HUES48 (cell line): ENCODE measurements at regions not wholly inside any gene's neighbourhood (a gene's known extent, or its start where the extent isn't known, plus 50 kb on each side); places are given as distances from the start of the nearest gene placed in this dataset.

Experiments
- H3K27ac ChIP-seq: one replicate; pipeline ENCODE4 v1.7.0; 2013; ENCODE audit warnings: low read depth, low read length, inconsistent platforms
- H3K27me3 ChIP-seq: 2 replicates; pipeline ENCODE4 v1.6.1; 2013; ENCODE audit warnings: mild to moderate bottlenecking, low read length; ENCODE audit not compliant: control insufficient read depth, insufficient read depth
- H3K36me3 ChIP-seq: 2 replicates; pipeline ENCODE4 v1.6.1; 2013; ENCODE audit warnings: low read length; ENCODE audit not compliant: control insufficient read depth, insufficient read depth
- H3K4me1 ChIP-seq: 2 replicates; pipeline ENCODE4 v1.6.1; 2013; ENCODE audit warnings: mild to moderate bottlenecking, low read length; ENCODE audit not compliant: control insufficient read depth, insufficient read depth
- H3K4me3 ChIP-seq: 2 replicates; pipeline ENCODE4 v1.5.1; 2013; ENCODE audit warnings: mild to moderate bottlenecking, low read depth, low read length
- H3K9ac ChIP-seq: 2 replicates; pipeline ENCODE4 v1.6.1; 2013; ENCODE audit warnings: mild to moderate bottlenecking, low read depth, low read length, moderate library complexity
- H3K9me3 ChIP-seq: 2 replicates; pipeline ENCODE4 v1.6.1; 2013; ENCODE audit warnings: low read length; ENCODE audit not compliant: control insufficient read depth, insufficient read depth

GRCh38 chr6:156413154-156413553 is 364.0 kb upstream of the ARID1B start:
- Histone ChIP-seq H3K4me3 (no peak overlapping the region), H3K36me3 (no peaks in the 10 kb centered on the region), H3K4me1 (no peaks in the 10 kb centered on the region), H3K27ac (no peak overlapping the region), H3K9ac (no peak overlapping the region), H3K27me3 (no peaks in the 10 kb centered on the region), H3K9me3 (no peaks in the 10 kb centered on the region)

GRCh38 chr6:156410649-156411048 is 366.5 kb upstream of the ARID1B start:
- Histone ChIP-seq H3K9ac (no peak overlapping the region), H3K36me3 (no peaks in the 10 kb centered on the region), H3K4me1 (peaks cover 6% of the 10 kb centered on the region; the same call in 1 of the 2 replicates), H3K9me3 (no peaks in the 10 kb centered on the region), H3K4me3 (no peak overlapping the region), H3K27ac (no peak overlapping the region), H3K27me3 (no peaks in the 10 kb centered on the region)

DNA sequence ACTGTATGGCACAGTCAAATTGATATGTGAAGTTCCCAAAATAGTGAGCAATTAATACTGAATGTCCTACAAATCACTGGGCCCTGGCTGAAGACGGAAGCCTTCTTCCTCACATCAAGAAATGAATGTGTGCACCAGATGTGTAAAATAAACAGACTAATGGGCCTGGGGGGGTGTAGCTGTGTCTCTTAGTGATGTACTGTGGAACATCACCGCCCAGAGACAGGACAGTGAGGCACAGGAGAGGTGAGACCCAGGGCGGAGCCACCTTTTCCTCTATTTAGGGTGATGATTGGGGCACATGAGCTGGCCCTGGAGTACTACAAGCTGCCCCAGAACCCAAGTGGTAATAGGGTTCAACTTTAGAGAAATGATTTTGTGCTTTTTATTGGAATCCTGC is 368.5 kb upstream of the ARID1B start:
- no peaks in the 10 kb centered on the region for H3K36me3 ChIP-seq
- no peak overlapping the region for H3K27ac ChIP-seq
- no peak overlapping the region for H3K4me3 ChIP-seq
- no peaks in the 10 kb centered on the region for H3K27me3 ChIP-seq
- H3K4me1 ChIP-seq, result peaks cover 6% of the 10 kb centered on the region; the same call in 1 of the 2 replicates
- no peak overlapping the region for H3K9ac ChIP-seq
- no peaks in the 10 kb centered on the region for H3K9me3 ChIP-seq

GRCh38 chr6:156407334-156407733 is 369.8 kb upstream of the ARID1B start:
- H3K36me3 ChIP-seq, result no peaks in the 10 kb centered on the region
- no peaks in the 10 kb centered on the region for H3K27me3 ChIP-seq
- H3K9ac ChIP-seq, result no peak overlapping the region
- peaks cover 6% of the 10 kb centered on the region; the same call in 1 of the 2 replicates for H3K4me1 ChIP-seq
- H3K4me3 ChIP-seq, result no peak overlapping the region
- H3K27ac ChIP-seq, result no peak overlapping the region
- H3K9me3 ChIP-seq, result no peaks in the 10 kb centered on the region

DNA sequence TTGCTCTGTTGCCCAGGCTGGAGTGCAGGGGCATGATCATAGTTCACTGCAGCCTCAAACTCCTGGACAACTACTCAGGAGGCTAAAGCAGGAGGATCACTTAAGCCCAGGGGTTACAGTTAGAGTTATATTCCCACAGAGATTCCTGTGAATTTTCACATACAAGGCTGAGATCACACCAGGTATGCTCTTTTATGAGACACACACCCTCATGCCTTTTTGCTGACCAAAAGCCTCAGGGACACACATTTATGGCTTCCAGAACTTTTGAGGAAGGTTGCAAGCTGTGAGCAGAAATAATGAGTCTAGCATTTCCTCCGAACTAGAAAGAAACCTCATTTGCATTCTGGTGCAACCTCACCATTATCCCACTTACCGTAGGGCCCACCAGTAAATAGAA is 370.5 kb upstream of the ARID1B start:
- Histone ChIP-seq H3K9ac (no peak overlapping the region), H3K9me3 (no peaks in the 10 kb centered on the region), H3K4me1 (peaks cover 6% of the 10 kb centered on the region; the same call in 1 of the 2 replicates), H3K4me3 (no peak overlapping the region), H3K36me3 (no peaks in the 10 kb centered on the region), H3K27me3 (no peaks in the 10 kb centered on the region), H3K27ac (no peak overlapping the region)

- H3K27ac ChIP-seq, result no peak overlapping the region
- no peaks in the 10 kb centered on the region for H3K9me3 ChIP-seq
- H3K4me1 ChIP-seq, result peaks cover 6% of the 10 kb centered on the region; the same call in 1 of the 2 replicates
- no peaks in the 10 kb centered on the region for H3K27me3 ChIP-seq
- H3K9ac ChIP-seq, result no peak overlapping the region
- H3K36me3 ChIP-seq, result no peaks in the 10 kb centered on the region
- H3K4me3 ChIP-seq, result no peak overlapping the region
These were observed 371.1 kb upstream of the ARID1B start for GRCh38 chr6:156406099-156406498.

- Histone ChIP-seq H3K9ac (no peak overlapping the region), H3K27me3 (no peaks in the 10 kb centered on the region), H3K9me3 (no peaks in the 10 kb centered on the region), H3K4me3 (no peak overlapping the region), H3K4me1 (peaks cover 6% of the 10 kb centered on the region; the same call in 1 of the 2 replicates), H3K36me3 (no peaks in the 10 kb centered on the region), H3K27ac (no peak overlapping the region)
These were observed 374.6 kb upstream of the ARID1B start for GRCh38 chr6:156402628-156403027.

DNA sequence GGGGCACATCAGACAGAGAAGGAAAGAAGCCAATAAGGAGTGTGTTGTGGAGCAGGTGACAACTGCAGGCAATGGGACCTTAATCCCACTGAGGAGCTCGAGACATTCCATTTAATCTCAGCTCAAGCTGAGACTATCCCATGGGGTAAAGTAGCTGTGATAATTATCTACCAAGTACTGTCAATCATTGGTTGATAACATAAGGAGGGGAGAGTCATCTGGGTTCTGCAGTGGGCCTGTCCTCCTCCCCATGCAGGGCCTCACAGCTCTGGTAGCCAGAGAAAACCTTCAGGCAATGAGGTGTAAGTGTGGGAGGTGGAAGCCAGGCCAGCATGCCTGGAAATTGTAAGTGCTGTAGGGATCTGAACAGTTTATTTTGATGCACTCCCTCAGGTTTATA is 375.0 kb upstream of the ARID1B start:
- Histone ChIP-seq H3K4me3 (no peak overlapping the region), H3K27me3 (no peaks in the 10 kb centered on the region), H3K27ac (no peak overlapping the region), H3K9me3 (no peaks in the 10 kb centered on the region), H3K36me3 (no peaks in the 10 kb centered on the region), H3K4me1 (peaks cover 6% of the 10 kb centered on the region; the same call in 1 of the 2 replicates), H3K9ac (no peak overlapping the region)

GRCh38 chr6:156400487-156400886 is 376.7 kb upstream of the ARID1B start:
- H3K4me1 ChIP-seq, result peaks cover 12% of the 10 kb centered on the region
- no peak overlapping the region for H3K27ac ChIP-seq
- no peaks in the 10 kb centered on the region for H3K9me3 ChIP-seq
- H3K36me3 ChIP-seq, result no peaks in the 10 kb centered on the region
- H3K9ac ChIP-seq, result no peak overlapping the region
- H3K4me3 ChIP-seq, result no peak overlapping the region
- no peaks in the 10 kb centered on the region for H3K27me3 ChIP-seq

DNA sequence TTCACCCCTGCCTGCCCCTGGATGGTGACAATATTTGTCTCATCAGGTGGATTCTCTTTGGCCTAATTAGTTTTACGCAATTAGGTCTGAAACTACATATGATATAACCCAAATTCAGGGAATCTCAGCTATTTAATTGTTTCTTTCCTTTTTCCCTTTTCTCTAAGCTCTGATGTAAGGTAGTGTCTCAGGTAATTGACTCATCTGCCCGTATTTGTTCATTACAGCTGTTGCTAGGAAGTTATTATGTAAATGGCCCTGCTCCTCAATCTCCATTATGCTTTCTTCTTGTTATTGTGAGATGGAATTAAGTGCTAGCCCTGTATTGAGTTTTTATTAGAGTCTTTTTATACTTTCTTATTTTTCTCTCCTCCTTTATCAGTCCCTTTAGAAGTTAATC is 378.2 kb upstream of the ARID1B start:
- Histone ChIP-seq H3K27me3 (no peaks in the 10 kb centered on the region), H3K4me1 (peaks cover 16% of the 10 kb centered on the region), H3K9me3 (no peaks in the 10 kb centered on the region), H3K27ac (no peak overlapping the region), H3K9ac (no peak overlapping the region), H3K4me3 (no peak overlapping the region), H3K36me3 (no peaks in the 10 kb centered on the region)

DNA sequence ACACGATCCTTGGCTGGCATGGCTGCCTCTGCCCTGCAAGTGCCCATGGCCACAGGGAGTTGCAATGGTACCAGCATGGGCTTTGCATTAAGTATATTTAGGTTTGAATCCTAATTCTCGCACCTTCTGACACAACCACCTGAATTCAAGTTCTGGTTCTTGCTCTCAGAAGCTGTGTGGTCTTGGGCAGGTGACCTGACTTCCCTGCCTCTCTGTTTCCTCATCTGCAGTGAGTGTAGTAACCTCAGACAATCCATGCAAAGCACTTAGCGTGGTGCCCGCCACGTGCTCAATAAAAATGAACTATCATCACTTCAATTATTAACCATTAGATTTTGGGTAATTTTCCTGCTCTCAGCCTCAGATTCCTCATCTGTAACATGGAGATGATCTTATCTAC is 378.8 kb upstream of the ARID1B start:
- no peaks in the 10 kb centered on the region for H3K9me3 ChIP-seq
- no peak overlapping the region for H3K9ac ChIP-seq
- H3K27me3 ChIP-seq, result no peaks in the 10 kb centered on the region
- peaks cover 16% of the 10 kb centered on the region for H3K4me1 ChIP-seq
- no peak overlapping the region for H3K4me3 ChIP-seq
- H3K36me3 ChIP-seq, result no peaks in the 10 kb centered on the region
- no peak overlapping the region for H3K27ac ChIP-seq
